GM03348 (cell line): ENCODE measurements at regions not wholly inside any gene's neighbourhood (a gene's known extent, or its start where the extent isn't known, plus 50 kb on each side); places are given as distances from the start of the nearest gene placed in this dataset.

Experiments used
- DNase-seq: peaks from one replicate; pipeline ENCODE4 v3.0.0; 2012; ENCODE audit warnings: low spot score

DNA sequence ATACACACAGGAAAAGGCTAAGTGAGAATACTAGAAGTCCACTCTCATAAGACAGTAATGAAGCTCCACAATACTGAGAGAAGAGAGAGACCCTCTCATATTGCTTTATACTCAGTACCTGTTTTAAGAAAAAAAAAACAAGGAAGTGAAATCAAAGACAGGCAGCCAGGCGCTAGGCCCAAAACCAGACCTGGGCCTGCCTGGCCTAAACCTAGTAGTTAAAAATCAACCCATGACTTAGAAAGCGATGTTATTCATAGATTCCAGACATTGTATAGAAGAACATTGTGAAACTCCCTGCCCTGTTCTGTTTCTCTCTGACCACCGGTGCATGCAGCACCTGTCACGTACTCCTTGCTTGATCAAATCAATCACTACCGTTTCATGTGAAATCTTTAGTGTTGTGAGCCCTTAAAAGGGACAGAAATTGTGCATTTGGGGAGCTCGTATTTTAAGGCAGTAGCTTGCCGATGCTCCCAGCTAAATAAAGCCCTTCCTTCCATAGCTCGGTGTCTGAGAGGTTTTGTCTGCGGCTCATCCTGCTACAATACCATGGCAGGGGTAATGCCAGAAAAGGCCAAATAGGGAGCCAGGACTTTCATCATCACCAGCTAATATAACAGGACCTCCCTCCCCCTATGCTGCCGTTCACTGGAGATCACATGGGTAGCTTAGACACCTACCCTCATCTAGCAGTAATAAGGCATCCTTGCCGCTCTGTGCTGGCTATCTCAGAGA, 1294.1 kb downstream of the NSUN3 start:
- DNase-seq = no peak

DNA sequence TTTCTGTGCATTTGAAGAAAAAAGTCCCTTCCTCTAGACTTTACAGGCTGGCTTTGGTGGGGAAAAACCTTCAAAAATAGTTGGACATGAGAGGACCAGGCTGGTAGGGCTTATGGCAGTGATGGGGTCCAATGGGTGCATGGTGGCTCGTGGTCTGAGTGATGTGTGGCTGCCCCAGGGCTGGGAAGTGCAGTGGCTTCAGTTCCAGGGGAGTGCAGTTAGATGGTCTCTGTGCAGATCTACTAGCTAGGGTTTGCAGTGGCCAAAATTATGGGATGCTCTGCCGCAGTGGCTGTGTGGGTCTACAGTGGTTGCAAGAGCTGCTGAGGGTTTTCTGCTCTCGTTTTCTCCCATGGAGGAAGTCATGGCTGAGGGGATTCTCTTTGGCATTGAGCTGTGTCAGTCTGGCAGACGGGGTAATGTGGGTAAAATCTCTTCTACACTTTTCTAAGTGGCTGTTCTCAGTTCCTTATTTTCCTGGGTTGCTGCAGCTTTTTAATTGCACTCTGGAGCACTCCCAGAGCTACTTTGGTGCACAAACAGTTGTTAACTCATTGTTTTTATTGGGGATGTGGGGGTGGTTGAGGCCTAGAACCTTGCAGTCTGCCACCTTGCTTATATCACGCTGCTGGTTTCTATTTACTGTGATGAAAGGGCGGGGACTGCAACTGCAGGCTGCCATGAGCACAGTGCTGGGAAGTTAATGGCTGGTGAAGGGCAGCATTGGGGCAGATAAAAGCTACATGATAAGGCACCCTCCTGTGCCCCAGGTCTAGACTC, 1324.6 kb downstream of the NSUN3 start:
- DNase-seq = no peak

DNA sequence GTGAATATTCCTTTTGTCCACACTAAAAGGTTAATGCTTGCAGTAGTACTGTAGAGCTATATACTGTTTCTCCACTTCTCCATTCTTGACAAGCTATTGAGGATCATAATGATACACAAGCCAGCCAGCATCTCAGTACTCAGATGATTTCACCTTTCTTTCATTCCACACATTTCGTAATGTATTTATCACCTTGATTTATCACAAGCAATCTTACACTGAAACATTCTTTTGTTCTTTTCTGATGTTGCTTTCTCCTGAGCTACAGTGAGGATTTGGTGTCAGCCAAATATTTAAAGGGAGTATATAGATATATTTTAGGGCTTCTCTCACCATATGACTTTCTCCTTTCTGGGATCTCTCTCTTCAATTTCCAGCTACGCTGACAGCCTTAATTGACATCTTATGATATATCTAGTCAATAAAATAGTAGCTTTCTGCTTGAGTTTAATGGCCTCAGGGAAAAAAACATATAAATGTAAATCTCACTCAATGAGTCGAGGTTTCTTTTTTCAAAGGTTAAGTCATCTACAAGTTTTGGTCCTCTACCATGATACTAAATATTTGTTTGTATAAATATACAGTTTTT, 1327.0 kb downstream of the NSUN3 start:
- no peak for DNase-seq

DNA sequence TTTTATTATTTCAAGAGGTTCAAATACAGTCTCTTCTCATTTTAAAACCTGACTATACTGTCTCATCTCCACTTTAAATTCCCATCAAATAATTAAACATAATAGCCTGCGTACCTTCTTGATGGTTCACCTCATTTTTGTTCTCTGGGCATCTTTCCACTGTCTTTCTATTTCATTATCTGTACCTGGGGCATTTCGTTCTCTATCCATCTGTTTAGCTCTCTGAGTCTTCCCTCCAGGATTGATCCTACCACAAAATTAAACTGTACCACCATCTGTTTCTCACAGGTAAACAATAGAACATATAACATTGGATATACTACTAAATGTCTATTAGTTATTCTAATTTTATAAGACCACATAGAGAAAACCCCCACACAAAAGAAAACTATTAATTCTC, 1331.4 kb downstream of the NSUN3 start:
- no peak for DNase-seq

DNA sequence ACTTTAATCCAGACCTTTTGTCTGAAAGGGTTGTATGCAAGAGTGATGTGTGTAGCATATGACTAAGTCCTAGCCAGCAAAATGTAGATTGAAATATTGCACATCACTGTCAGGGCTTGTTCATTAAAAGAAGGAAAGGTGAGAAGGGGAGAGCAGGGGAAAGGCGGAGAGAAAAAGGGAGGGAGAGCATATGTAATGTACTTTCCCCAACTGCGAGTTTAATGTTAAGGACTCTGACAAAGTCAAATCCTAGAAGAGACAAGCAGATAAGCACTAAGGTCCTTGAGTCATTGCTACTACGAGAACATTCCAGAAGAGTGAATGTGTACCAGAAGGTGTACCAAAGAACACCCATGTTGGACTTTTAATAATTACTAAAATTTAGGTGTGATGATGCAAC, 1336.7 kb downstream of the NSUN3 start:
- DNase-seq = no peak

DNA sequence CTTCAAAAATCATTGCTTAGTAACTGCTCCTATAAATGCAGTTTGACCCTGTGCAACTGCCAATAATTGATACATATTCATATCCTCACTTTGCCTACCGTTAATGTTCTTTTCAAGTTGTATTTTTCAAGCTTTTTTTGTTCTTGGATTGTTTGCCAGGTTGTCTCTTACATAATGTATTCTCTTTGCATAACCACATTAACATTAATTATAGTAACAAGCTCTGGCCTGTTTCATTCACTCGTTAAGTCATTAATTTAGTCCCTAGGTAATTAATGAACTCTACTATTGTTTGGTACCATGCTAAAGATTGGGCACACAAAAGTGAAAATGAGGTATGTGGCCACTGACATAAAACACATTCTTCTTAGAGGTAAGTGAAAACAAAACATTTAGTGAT, 1338.8 kb downstream of the NSUN3 start:
- DNase-seq = no peak

DNA sequence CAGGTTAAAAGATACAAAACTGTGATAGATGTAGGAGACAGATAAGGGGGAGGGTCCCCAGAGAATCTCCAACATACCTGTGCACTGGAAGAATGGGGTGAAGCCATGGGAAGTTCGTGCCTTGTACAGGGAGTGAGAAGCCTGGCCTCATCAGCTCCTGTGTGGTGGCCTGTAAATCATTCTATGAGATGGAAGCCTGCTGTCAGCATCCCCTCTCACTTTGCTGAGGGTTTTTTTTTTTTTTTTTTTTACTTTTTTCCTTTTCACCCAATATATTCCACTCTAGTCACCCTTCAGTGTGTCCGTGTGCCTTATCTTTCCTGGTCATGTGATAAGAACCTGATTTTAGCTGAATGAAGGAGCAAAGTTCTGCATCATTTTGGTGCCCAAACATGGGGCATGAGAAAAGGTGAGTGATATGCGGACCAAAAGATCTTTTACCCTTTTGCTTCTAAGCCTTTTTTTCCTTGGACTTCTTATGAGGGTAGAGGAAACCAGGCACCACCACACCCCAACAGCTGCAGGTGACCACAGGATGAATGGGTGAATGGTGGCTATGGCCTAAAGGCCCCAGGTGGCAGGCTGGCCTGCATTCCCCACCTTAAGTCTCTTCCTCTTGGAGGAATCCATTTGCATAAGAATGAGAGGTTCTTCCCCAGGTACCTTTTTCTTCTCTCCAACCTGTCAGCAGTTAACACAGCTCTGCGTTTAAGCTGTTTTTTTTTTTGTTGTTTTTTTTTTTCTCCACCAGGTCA, 1345.0 kb downstream of the NSUN3 start:
- no peak for DNase-seq

DNA sequence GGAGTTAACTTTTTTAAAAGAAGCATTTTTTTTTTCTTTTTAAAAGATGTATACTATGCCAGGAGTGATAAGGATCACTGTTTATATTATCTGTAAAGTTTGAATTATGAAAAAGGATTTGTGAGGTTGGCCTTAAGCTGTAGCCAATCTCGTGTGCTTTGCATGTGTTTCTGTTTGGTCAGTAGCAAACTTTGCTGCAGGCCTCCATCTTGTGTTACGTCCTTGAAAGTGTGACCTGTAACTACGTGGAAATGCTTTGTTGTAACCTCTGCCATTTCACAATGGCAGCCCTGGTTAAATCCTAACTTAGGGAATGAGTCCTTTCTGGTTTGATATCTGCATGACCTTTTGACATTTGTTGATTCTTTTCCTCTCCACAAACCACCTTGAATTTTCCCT, 1345.6 kb downstream of the NSUN3 start:
- no peak for DNase-seq

DNA sequence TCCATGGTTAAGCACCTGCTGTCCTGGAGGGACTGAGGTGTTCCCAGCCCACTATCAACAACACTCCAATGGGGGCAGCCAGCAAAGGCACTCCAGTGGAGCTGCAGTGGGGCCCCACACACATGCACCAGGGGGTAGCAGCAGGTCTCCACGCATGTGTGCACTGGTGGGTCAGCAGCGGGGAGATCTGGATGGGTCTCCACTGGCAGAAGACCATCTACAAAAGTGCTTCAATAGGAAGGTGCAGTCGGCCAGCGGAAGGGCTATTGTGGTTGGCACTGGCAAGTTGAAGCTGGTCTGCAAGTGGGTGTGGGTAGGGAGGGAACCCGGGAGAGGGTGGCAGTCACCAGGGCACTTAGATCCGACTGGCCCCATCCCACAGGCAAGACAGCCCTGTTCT, 1355.4 kb downstream of the NSUN3 start:
- no peak for DNase-seq

DNA sequence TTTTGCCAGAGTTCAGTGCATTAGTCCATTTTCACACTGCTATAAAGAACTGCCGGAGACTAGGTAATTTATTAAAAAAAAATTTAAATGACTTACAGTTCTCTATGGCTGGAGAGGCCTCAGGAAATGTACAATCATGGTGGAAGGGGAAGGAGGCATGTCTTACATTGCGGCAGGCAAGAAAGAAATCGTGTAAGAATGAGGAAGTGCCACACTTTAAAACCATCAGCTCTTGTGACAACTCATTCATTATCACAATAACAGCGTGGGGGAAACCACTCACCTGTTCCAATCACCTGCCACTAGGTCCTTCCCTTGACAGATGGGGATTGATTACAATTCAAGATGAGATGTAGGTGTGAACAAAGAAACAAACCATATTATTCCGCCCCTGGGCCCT, 1361.4 kb downstream of the NSUN3 start:
- no peak for DNase-seq

DNA sequence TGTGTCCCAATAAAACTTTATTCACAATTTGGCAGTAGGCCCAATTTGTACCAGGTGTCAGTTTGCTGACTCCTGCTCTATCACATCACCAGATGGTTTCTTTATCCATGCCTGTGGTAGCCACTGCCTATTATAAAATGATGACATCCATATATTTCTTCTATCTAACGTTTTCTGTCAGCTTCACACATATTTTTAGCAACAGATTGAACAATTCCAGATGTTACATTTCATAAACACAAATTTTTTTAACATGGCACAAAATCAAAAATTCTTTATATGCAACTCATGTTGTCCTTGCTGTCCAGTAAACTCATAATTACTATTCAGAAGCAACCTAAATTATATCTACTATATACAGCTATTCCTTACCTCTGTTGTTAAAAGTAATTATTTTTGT, 1371.6 kb downstream of the NSUN3 start:
- no peak for DNase-seq

DNA sequence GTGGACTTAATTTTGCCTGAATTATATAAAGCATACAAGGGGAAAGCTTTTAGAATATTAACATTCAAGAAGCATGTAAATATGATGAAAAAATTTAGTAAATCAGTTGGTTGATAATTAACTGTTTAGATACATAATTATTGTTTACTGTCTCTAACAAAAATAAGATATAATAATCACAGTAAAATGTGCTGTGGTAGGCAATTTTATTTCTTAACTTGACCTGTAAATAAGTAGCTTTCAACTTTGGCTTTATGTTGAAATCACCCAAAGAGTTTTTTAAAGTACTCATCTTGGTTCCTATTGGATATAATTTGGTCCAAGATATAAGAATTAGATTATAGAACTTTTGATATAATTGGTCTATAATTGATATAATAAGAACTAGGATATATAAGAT, 1374.5 kb downstream of the NSUN3 start:
- no peak for DNase-seq

DNA sequence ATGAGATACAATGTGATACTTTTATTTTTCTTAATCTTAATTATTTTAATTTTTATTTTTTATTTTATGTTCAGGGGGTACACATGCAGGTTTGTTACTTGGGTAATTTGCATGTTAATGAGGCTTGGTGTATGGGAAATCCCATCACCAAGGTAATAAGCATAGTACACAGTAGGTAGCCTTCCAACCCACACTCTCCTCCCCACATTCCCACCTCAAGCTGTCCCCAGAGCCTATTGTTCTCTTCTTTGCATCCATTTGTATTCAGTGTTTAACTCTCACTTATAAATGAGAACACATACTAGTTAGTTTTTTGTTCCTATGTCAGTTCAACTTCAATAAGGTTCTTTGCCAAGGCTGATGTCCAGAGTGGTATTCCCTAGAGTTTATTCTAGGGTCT, 1375.4 kb downstream of the NSUN3 start:
- DNase-seq = no peak

DNA sequence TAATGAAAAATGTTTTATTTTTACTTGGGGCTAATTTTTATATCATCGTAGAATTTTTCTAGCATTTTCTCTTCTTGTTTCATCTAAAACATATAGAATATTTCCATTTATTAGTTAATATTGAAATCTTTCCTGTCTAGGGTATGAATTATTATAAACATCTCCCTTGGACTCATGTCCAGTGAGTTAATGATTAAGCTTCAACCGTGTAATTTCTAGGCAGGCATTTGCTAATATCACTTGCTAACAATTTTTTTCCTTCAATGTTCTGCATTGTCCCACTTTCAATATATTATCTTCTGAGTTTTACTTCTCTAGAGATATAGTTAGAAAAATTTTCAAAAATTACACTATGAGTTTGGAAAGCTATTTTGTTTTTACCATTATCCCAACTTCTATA, 1371.6 kb upstream of the EPHA6 start:
- no peak for DNase-seq

DNA sequence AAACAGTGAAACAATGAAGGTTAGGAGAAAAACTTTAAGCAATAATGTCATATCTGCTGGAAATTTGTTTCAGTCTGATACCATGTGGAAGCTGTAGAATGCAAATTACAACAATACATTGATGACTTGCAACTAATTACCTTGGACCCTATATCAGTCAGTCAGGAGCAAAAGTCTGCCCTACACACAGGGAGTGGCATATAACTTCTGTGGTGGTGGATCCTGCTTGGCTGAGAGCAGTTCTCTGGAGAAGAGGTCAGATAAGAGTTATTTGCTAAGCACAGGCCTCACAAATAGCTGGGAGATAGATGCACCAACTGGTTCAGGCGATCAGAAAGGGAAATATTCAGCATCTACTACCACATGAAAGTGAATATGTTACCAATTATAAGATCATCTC, 1364.6 kb upstream of the EPHA6 start:
- DNase-seq = no peak

DNA sequence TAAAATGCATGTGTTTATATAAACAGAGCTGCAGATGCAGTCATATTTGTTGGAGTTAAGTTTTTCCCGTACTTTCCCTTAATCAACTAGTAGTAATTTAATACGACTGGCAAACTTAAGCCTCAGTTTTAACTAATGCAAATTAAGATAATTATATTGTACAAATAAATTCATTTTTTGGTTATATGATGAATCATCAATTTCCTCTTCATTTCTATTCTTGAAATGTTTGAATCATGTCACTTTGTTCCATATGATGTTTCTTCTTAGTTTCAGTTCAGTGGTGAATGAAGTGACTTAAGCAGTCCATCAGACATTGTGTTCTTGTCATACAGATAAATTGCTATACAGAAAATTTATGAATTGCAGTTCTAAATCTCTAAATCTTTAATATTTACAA, 1361.2 kb upstream of the EPHA6 start:
- DNase-seq = no peak

DNA sequence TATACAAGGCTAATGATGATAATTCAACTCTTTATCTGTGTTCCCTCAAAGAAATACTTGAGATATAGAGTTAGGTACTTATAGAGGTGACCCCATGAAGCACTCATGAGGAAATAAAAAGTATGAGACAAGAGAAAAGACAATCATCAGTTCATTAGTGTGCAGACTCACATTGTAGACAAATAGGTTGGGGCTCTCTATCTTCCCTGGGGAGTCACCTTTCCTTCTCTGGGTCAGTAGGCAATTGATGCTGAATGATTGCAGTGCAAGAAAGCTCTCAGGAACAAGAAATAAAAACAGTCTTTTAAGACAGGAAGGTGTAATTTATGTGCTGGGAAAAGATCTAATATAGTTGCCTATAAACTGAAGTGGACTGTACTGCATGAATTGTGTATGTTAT, 1357.6 kb upstream of the EPHA6 start:
- DNase-seq = no peak

DNA sequence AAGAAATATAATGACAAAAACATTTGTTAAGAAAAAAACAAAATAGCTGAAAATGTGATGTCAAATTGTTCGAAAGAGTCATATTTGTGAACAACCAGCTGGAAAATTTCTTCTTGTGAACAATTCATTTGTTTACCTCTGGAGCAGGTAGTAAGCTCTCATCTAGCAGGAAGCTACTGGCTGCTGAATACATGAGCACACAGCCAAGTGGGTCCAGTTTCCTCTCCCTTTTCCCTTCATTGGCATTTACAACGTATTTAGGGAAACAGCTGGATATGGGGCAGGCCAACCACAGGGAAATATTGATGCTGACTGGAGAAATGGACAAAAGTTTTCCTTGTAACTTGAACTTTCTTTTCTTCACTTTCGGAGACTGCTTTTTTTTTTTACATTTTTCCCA, 1354.7 kb upstream of the EPHA6 start:
- DNase-seq = no peak

DNA sequence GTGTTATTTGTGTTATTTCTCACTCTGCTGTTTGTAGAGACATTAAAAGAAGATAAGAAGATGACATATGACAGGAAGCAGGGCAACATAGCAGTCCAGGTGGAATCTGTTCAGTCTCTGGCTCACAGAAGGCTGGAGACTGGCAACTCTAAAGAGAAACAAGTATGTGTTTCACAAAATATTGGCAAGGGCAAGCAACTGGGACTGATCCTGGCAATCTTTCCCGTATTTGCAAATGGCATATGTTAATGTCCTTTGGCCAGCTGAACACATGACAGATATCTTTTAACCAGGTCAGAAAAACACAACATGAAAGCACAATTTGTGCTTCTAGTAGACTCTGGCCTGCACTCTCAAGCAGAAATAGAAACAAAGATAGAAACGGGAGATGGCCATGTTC, 1354.1 kb upstream of the EPHA6 start:
- DNase-seq = no peak

DNA sequence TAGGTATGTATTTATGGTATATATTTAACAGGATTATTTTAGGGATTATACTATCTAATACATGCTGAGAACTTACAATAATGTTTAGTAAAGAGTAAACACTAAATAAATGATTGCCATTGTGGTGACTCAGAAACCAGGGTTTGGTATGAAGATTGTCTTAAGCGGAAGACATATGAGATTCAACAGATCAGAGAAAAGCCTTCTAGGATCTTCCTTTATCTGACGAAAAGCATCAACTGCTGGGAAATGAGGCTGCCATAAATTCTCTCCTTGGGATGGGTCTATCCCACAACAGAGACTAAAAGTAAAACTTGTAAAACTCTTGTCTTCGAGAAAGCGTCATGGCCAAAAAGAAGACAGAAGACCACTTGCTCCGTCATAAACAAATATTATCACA, 1352.2 kb upstream of the EPHA6 start:
- DNase-seq = no peak

DNA sequence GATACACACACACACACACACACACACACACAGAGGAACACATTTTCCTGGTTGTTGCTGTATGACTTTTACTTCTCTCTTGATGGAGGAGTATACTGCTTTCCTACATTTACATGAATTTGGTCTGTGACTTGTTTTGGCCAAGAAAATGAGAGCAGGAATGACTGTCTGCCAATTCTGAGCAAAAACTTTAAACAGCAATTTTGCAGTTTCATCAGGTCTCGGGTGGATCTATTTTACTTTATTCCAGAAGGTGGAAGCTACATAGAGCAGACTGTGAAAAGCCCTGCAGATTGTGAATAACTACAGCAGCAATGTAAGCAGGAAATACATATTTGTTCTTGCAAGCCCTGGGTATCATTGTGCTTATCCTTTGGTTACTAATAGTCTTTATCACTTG, 1350.0 kb upstream of the EPHA6 start:
- DNase-seq = no peak

DNA sequence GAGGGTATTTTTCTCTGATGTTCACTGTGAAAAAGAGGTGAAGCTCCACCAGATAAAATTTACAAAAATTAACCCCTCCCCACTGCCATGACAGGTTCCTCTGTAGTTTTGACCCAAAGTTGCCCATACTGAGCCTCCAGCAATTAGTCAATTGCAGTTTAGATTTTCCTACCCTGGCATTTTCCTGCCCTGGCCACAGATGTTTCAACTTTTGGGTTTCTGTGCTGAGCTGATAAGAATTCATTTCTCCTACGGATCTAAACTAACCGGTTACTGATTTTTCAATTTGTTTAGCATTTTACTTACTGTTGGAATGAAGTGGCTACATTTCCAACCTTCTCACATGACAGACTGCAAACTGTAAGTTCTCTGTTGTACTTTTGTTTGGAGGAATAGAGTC, 1346.1 kb upstream of the EPHA6 start:
- no peak for DNase-seq

DNA sequence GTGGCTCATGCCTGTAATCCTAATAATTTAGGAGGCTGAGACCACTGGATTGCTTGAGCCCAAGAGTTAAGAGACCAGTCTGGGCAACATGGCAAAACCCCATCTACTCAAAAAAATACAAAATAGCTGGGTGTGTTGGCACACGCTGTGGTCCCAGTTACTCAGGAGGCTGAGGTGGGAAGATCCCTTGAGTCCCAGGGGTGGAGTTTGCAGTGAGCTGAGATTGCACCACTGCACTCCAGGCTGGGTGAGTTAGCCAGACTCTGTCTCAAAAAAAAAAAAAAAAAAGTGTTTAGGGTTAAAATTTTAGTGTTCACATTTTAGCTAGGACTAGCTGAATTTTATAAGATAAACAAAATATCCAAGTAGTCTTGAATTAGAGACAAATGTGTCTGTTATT, 1340.1 kb upstream of the EPHA6 start:
- no peak for DNase-seq
